ENCODE measurements at regions not wholly inside any gene's neighbourhood (a gene's known extent, or its start where the extent isn't known, plus 50 kb on each side); places are given as distances from the start of the nearest gene placed in this dataset.

GRCh38 chr4:117514391-117515175 lies 429.2 kb upstream of the TRAM1L1 start:
- no peak for TF ChIP-seq MYC (IDR thresholded peaks at IDR 0.05; ENCODE audit: low read depth, low read length)
- TF ChIP-seq GATA2 (IDR thresholded peaks at IDR 0.05; ENCODE audit: insufficient read depth, insufficient read length, low read depth, low read length): no peak
- no peak for TF ChIP-seq JUN (IDR thresholded peaks at IDR 0.05; ENCODE audit: borderline replicate concordance, insufficient read depth, insufficient read length, low read depth)
- ChIA-PET CTCF (no interaction called here), POLR2A (no interaction called here)
- Histone ChIP-seq H4K20me1 (replicated peaks; ENCODE audit: control insufficient read depth, extremely low read depth, insufficient read depth, low read length) (no peaks in the 10 kb centered on the region), H3K4me2 (ENCODE audit: insufficient read depth, low read length) (no peak overlapping the region), H2AFZ (ENCODE audit: low read depth, low read length) (no peak overlapping the region), H3K9me1 (replicated peaks; ENCODE audit: control insufficient read depth, extremely low read depth, insufficient read depth, low read length) (no peaks in the 10 kb centered on the region), H3K9ac (replicated peaks; ENCODE audit: extremely low read depth, insufficient read depth, low read length) (no peak overlapping the region), H3K27ac (ENCODE audit: insufficient read depth, low read depth, low read length) (no peak overlapping the region), H3K36me3 (ENCODE audit: control insufficient read depth in 2 of 2, extremely low read depth in 1 of 2, insufficient read depth in 2 of 2, low read length in 2 of 2) (no peaks in the 10 kb centered on the region), H3K9me3 (replicated peaks; ENCODE audit: control insufficient read depth, insufficient read depth, low read length) (no peaks in the 10 kb centered on the region), H3K4me3 (replicated peaks in 1 of 3; ENCODE audit: insufficient read depth in 1 of 3, low read depth in 1 of 3, low read length in 3 of 3) (no peak overlapping the region), H3K79me2 (ENCODE audit: control insufficient read depth, insufficient read depth, low read length) (no peaks in the 10 kb centered on the region), H3K4me1 (ENCODE audit: control insufficient read depth, extremely low read depth, insufficient read depth, low read length) (no peaks in the 10 kb centered on the region), H3K27me3 (ENCODE audit: control insufficient read depth in 2 of 2, insufficient read depth in 2 of 2, low read length in 2 of 2) (no peaks in the 10 kb centered on the region)
- no TSS peak for BruUV-seq (replicated peaks)
- dilution Hi-C loops (cut with MboI; ENCODE audit: extremely low pct_ligation_motif_present, low sequenced_read_pairs): no loop called here
- intact Hi-C loops (cut with micrococcal nuclease): no loop called here
- DNase-seq (ENCODE audit: low read depth, low spot score): no peak
- no peak for FAIRE-seq

- Histone ChIP-seq H4K20me1 (replicated peaks; ENCODE audit: control insufficient read depth, extremely low read depth, insufficient read depth, low read length) (no peaks in the 10 kb centered on the region), H3K4me1 (ENCODE audit: control insufficient read depth, extremely low read depth, insufficient read depth, low read length) (no peaks in the 10 kb centered on the region), H3K27ac (ENCODE audit: insufficient read depth, low read depth, low read length) (no peak overlapping the region), H3K4me2 (ENCODE audit: insufficient read depth, low read length) (no peak overlapping the region), H3K27me3 (ENCODE audit: control insufficient read depth in 2 of 2, insufficient read depth in 2 of 2, low read length in 2 of 2) (no peaks in the 10 kb centered on the region), H2AFZ (ENCODE audit: low read depth, low read length) (no peak overlapping the region), H3K9ac (replicated peaks; ENCODE audit: extremely low read depth, insufficient read depth, low read length) (no peak overlapping the region), H3K9me3 (replicated peaks; ENCODE audit: control insufficient read depth, insufficient read depth, low read length) (no peaks in the 10 kb centered on the region), H3K36me3 (ENCODE audit: control insufficient read depth in 2 of 2, extremely low read depth in 1 of 2, insufficient read depth in 2 of 2, low read length in 2 of 2) (no peaks in the 10 kb centered on the region), H3K9me1 (replicated peaks; ENCODE audit: control insufficient read depth, extremely low read depth, insufficient read depth, low read length) (no peaks in the 10 kb centered on the region), H3K4me3 (replicated peaks in 1 of 3; ENCODE audit: insufficient read depth in 1 of 3, low read depth in 1 of 3, low read length in 3 of 3) (no peak overlapping the region), H3K79me2 (ENCODE audit: control insufficient read depth, insufficient read depth, low read length) (no peaks in the 10 kb centered on the region)
- FAIRE-seq: no peak
- dilution Hi-C loops (cut with MboI; ENCODE audit: extremely low pct_ligation_motif_present, low sequenced_read_pairs): no loop called here
- CTCF ChIA-PET: no interaction called here
- DNase-seq (ENCODE audit: low read depth, low spot score): no peak
- intact Hi-C loops (cut with micrococcal nuclease): no loop called here
- POLR2A ChIA-PET: no interaction called here
- BruUV-seq (replicated peaks): no TSS peak
- TF ChIP-seq MYC (IDR thresholded peaks at IDR 0.05; ENCODE audit: low read depth, low read length) (no peak), EZH2 (IDR thresholded peaks at IDR 0.05; ENCODE audit: borderline replicate concordance, low read depth, low read length, severe bottlenecking) (no peak), GATA2 (IDR thresholded peaks at IDR 0.05; ENCODE audit: insufficient read depth, insufficient read length, low read depth, low read length) (no peak)
These were observed 430.5 kb upstream of the TRAM1L1 start for GRCh38 chr4:117515921-117516320.
